Upper lobe of right lung (tissue), 1 donor: ENCODE measurements at regions not wholly inside any gene's neighbourhood (a gene's known extent, or its start where the extent isn't known, plus 50 kb on each side); places are given as distances from the start of the nearest gene placed in this dataset.
"Not testable (repeated sequence)": the region's sequence is repeated elsewhere in the genome, so short reads cannot be mapped to it uniquely, and the experiment has no call there.

Experiments used
- ATAC-seq: fragments of 200-7000 bp; cut with Tn5 transposase; one replicate; pipeline ENCODE4 v1.9.1; 2020; ENCODE audit warnings: mild to moderate bottlenecking, moderate library complexity
- DNase-seq: peaks from one replicate; pipeline ENCODE4 v3.0.0-alpha.2; 2020
- H3K27ac ChIP-seq: fragments of 200-600 bp; one replicate; pipeline ENCODE4 v1.8.0; 2022
- H3K27me3 ChIP-seq: fragments of 200-600 bp; one replicate; pipeline ENCODE4 v1.8.0; 2022; ENCODE audit warnings: mild to moderate bottlenecking
- H3K36me3 ChIP-seq: fragments of 200-600 bp; one replicate; pipeline ENCODE4 v1.8.0; 2022
- H3K4me1 ChIP-seq: fragments of 200-600 bp; one replicate; pipeline ENCODE4 v1.8.0; 2022
- H3K4me3 ChIP-seq: fragments of 200-600 bp; one replicate; pipeline ENCODE4 v1.8.0; 2022; ENCODE audit warnings: mild to moderate bottlenecking
- H3K9me3 ChIP-seq: fragments of 200-600 bp; one replicate; pipeline ENCODE4 v1.8.0; 2022
- CTCF ChIP-seq: fragments of 200-600 bp; IDR thresholded peaks from one replicate; pipeline ENCODE4 v1.8.0; 2022; ENCODE audit warnings: antibody characterized with exemption
- intact Hi-C: fragments of 100-400 bp; cut with DNase I; formaldehyde crosslinking; loops from one replicate; pipeline ENCODE4 v1.11.0; 2022
- donor health status: DM: no; HTN: yes; CAD: no; lungs with severe emphysema.

DNA sequence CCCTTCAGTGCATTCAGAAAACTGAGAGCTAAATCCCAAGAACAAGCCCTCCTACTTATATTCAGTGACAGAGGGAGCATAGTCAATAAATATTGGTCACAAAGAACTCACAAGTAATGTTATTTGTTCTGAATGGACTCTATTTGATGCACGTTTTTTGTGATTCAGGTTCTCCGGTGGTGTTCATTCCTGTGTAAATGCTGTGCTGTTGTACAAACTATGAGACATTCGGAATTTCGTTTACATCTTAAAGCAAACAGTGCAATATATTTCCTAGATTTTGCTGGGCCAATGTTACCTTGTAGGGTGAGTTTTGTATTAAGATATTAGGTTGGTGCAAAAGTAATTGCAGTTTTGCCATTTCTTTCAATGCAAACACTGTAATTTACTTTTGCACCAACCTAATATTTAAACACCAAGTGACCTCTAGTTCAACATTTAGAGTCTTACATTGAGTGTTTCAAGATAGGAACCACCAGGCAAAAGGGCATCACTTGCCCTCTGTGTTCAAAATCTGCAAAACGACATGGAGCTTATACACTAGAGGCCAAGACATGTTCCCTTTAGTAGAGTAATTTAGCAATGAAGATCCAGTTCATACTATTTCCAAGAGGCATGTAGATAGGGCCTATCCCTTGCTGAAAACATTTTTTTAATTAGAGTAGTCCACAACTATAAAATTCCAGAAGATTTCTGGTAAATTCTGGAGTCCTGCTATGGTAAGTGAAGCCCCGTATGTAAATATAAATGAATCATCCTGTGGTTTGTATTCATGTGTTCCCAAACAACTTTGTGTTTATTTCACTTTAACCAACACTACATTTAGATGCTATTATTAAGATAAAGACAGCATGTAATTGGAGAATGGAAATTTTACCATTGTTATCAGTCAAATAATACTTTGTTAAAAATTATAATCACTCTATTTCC, 444.0 kb upstream of the PTGER4 start:
- no peak for ATAC-seq
- TF ChIP-seq CTCF: no peak
- no peaks in the 10 kb centered on the region for H3K36me3 ChIP-seq

DNA sequence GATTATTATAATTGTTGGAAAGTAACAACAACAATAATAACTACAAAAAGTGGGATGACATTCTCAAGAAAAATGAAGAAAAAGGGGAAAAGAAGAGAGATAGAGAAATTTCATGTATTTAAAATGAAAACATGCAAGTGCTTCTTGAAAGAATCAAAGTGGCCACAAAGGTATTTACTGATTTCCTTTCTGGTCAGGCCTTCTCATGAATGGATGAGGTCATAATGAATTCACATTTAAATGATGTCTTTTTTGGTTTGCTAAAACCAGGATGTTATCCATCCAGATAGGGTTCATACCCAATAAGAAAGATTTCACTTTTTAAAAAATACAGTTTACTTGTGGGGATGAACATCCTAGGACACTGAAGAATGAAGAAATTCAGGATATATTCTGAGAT, 446.4 kb upstream of the PTGER4 start:
- H3K27me3 ChIP-seq: no peaks in the 10 kb centered on the region
- no peak for TF ChIP-seq CTCF

More for the DNA sequence above, 444.0 kb upstream of the PTGER4 start:
- Histone ChIP-seq H3K4me3 (no peak overlapping the region), H3K27ac (no peak overlapping the region), H3K9me3 (no peaks in the 10 kb centered on the region), H3K4me1 (no peaks in the 10 kb centered on the region), H3K27me3 (no peaks in the 10 kb centered on the region)
- no peak for DNase-seq
- intact Hi-C loops: no loop called here

DNA sequence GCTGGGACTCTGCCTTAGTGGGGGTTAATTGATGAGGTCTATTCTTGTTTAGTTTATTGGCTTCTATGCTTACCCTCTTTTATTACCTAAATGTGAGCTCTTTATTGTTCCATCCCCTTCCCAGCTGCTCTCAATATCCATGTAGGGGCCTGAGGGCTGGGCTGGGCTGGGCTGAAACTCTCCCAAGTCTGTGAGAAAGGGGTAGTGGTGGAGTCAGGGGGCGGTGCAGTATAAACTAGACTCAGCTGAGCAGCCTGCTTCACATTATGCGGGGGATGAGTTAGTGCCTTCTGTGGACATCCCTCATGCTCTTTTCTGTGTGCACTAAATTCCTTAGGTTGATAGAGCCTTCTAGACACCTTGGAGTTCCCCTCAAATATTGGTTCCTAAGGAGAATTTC, 451.8 kb upstream of the PTGER4 start:
- intact Hi-C loops: no loop called here
- H3K4me3 ChIP-seq: no peak overlapping the region
- DNase-seq: no peak

More for the DNA sequence above, 446.4 kb upstream of the PTGER4 start:
- Histone ChIP-seq H3K9me3 (no peaks in the 10 kb centered on the region), H3K36me3 (no peaks in the 10 kb centered on the region), H3K4me1 (no peaks in the 10 kb centered on the region), H3K27ac (no peak overlapping the region), H3K4me3 (no peak overlapping the region)
- DNase-seq (no peak), ATAC-seq (no peak)
- intact Hi-C loops: no loop called here

DNA sequence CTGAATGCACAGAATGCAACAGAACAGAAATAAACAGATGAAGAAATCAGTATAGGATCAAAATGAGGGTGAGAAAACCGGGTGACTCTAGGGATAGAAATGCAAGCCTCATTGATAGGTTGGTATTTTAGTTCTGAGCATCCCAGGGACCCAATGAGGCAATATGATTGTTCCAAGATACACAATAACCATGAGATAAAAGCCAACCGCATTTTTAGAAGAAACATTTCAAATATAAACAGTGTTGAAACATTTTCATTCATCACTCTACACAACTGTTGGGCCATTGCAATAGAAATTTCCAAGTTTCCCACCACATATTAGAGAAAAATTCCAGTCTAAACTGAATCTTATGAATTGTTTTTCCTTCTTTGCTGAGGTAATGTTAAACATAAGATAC, 452.3 kb upstream of the PTGER4 start:
- Histone ChIP-seq H3K9me3 (no peaks in the 10 kb centered on the region), H3K4me3 (no peak overlapping the region), H3K27me3 (no peaks in the 10 kb centered on the region), H3K36me3 (no peaks in the 10 kb centered on the region), H3K27ac (no peak overlapping the region), H3K4me1 (no peaks in the 10 kb centered on the region)
- TF ChIP-seq CTCF: no peak
- ATAC-seq: no peak
- no peak for DNase-seq
- intact Hi-C loops: no loop called here

More for the DNA sequence above, 451.8 kb upstream of the PTGER4 start:
- H3K36me3 ChIP-seq: no peaks in the 10 kb centered on the region
- H3K9me3 ChIP-seq: no peaks in the 10 kb centered on the region
- H3K27ac ChIP-seq: no peak overlapping the region
- H3K27me3 ChIP-seq: no peaks in the 10 kb centered on the region
- TF ChIP-seq CTCF: no peak
- H3K4me1 ChIP-seq: no peaks in the 10 kb centered on the region
- ATAC-seq: no peak

DNA sequence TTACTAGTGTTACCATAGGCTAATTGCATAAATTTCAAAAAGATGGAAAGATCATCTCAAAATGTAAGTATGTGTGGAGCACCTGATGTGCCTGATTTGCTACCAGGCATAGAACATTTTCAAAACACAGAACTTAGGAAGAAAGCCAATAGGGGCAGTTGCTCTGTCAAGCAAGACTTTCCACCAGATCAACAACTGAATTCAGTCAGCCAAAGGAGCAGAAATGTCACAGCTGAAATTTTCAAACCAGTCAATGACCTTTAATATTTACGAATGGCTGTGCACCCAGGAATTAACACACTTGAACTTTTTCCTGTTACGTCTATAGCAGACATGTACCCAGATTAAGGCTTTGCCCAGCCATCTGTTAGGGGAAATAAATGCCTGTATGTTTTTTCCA, 452.8 kb upstream of the PTGER4 start:
- DNase-seq (no peak), ATAC-seq (no peak)
- H3K4me3 ChIP-seq: no peak overlapping the region
- intact Hi-C loops: no loop called here
- H3K27me3 ChIP-seq: no peaks in the 10 kb centered on the region
- TF ChIP-seq CTCF: no peak
- no peaks in the 10 kb centered on the region for H3K9me3 ChIP-seq
- no peaks in the 10 kb centered on the region for H3K36me3 ChIP-seq
- no peaks in the 10 kb centered on the region for H3K4me1 ChIP-seq
- no peak overlapping the region for H3K27ac ChIP-seq

- H3K36me3 ChIP-seq, ATAC-seq, H3K27me3 ChIP-seq, H3K4me3 ChIP-seq, H3K27ac ChIP-seq, H3K4me1 ChIP-seq, intact Hi-C loops, DNase-seq, H3K9me3 ChIP-seq: not testable (repeated sequence)
These were observed 454.6 kb upstream of the PTGER4 start for GRCh38 chr5:40225147-40225546.
